ENCODE measurements at regions not wholly inside any gene's neighbourhood (a gene's known extent, or its start where the extent isn't known, plus 50 kb on each side); places are given as distances from the start of the nearest gene placed in this dataset.

- Histone ChIP-seq H2AFZ (no peak overlapping the region), H3K36me3 (ENCODE audit: low read depth) (no peaks in the 10 kb centered on the region), H4K20me1 (ENCODE audit: insufficient read depth) (no peaks in the 10 kb centered on the region), H3K4me3 (no peak overlapping the region), H3F3A (ENCODE audit: insufficient read depth, low read depth) (peaks cover 13% of the 10 kb centered on the region; the same call in 1 of the 2 replicates), H3K79me2 (ENCODE audit: low read depth) (no peaks in the 10 kb centered on the region), H3K27me3 (ENCODE audit: insufficient read depth, low read depth) (no peaks in the 10 kb centered on the region), H3K4me2 (no peak overlapping the region), H3K9me2 (ENCODE audit: insufficient read depth) (no peaks in the 10 kb centered on the region), H3K9me3 (ENCODE audit: insufficient read depth, low read depth) (no peaks in the 10 kb centered on the region), H3K4me1 (replicated peaks; ENCODE audit: insufficient read depth) (peaks cover 19% of the 10 kb centered on the region), H3K27ac (no peak overlapping the region)
- no peak for TF ChIP-seq CTCF (conservative IDR thresholded peaks at IDR 0.05)
- no peak for TF ChIP-seq EZH2 (IDR thresholded peaks at IDR 0.05; ENCODE audit: low read depth)
- intact Hi-C loops (cut with micrococcal nuclease; ENCODE audit: unreplicated experiment), result no loop called here
- POLR2A ChIA-PET (ENCODE audit: unreplicated experiment), result no interaction called here
- CTCF ChIA-PET, result no interaction called here
- no peak for DNase-seq
- BruUV-seq (replicated peaks), result no TSS peak
These were observed 87.5 kb upstream of the RBPJ start for GRCh38 chr4:26233350-26233749.

- intact Hi-C loops (cut with micrococcal nuclease; ENCODE audit: unreplicated experiment), result loop anchor here (5.0 kb wide), 1 partner anchor 93 kb away; no protein-coding TSS in a partner anchor
- H3K27me3 ChIP-seq (ENCODE audit: insufficient read depth, low read depth), result no peaks in the 10 kb centered on the region
- H3K4me1 ChIP-seq (replicated peaks; ENCODE audit: insufficient read depth), result peaks cover 27% of the 10 kb centered on the region
- POLR2A ChIA-PET (ENCODE audit: unreplicated experiment), result no interaction called here
- H4K20me1 ChIP-seq (ENCODE audit: insufficient read depth), result no peaks in the 10 kb centered on the region
- no peaks in the 10 kb centered on the region for H3K9me2 ChIP-seq (ENCODE audit: insufficient read depth)
- no TSS peak for BruUV-seq (replicated peaks)
- CTCF ChIA-PET, result no interaction called here
- H3K4me3 ChIP-seq, result no peak overlapping the region
- H3K27ac ChIP-seq, result peak overlapping the region; percentile 33; the same call in 1 of the 2 replicates
- H3K79me2 ChIP-seq (ENCODE audit: low read depth), result no peaks in the 10 kb centered on the region
- H3F3A ChIP-seq (ENCODE audit: insufficient read depth, low read depth), result peaks cover 13% of the 10 kb centered on the region; the same call in 1 of the 2 replicates
- DNase-seq, result peak in 1 of 2 experiments; percentile 58
- H2AFZ ChIP-seq, result peak overlapping the region; percentile 66; the same call in 1 of the 2 replicates
- 0 out of 2 replicates have a peak overlapping the region, but pooled peaks have one; percentile 2 for H3K4me2 ChIP-seq
- no peaks in the 10 kb centered on the region for H3K9me3 ChIP-seq (ENCODE audit: insufficient read depth, low read depth)
- TF ChIP-seq EZH2 (IDR thresholded peaks at IDR 0.05; ENCODE audit: low read depth), result no peak
- TF ChIP-seq CTCF (conservative IDR thresholded peaks at IDR 0.05), result no peak
- H3K36me3 ChIP-seq (ENCODE audit: low read depth), result no peaks in the 10 kb centered on the region
These were observed 85.3 kb upstream of the RBPJ start for GRCh38 chr4:26235500-26235899.

- no peaks in the 10 kb centered on the region for H4K20me1 ChIP-seq (ENCODE audit: insufficient read depth)
- ChIA-PET POLR2A (ENCODE audit: unreplicated experiment) (interaction anchor here (0.6 kb wide), 1 partner anchor 13 kb away, joined by 6 read pairs; no protein-coding TSS in a partner anchor), CTCF (no interaction called here)
- H3K9me3 ChIP-seq (ENCODE audit: insufficient read depth, low read depth), result no peaks in the 10 kb centered on the region
- BruUV-seq (replicated peaks), result no TSS peak
- H3K27me3 ChIP-seq (ENCODE audit: insufficient read depth, low read depth), result no peaks in the 10 kb centered on the region
- intact Hi-C loops (cut with micrococcal nuclease; ENCODE audit: unreplicated experiment), result loop anchor here (5.0 kb wide), 1 partner anchor 96 kb away; no protein-coding TSS in a partner anchor
- H2AFZ ChIP-seq, result no peak overlapping the region
- no peak overlapping the region for H3K27ac ChIP-seq
- peak overlapping the region; percentile 29 for H3K4me2 ChIP-seq
- no peaks in the 10 kb centered on the region for H3K36me3 ChIP-seq (ENCODE audit: low read depth)
- H3K4me3 ChIP-seq, result no peak overlapping the region
- no peak for TF ChIP-seq EZH2 (IDR thresholded peaks at IDR 0.05; ENCODE audit: low read depth)
- TF ChIP-seq CTCF (conservative IDR thresholded peaks at IDR 0.05), result no peak
- no peaks in the 10 kb centered on the region for H3K79me2 ChIP-seq (ENCODE audit: low read depth)
- H3K4me1 ChIP-seq (replicated peaks; ENCODE audit: insufficient read depth), result peaks cover 32% of the 10 kb centered on the region
- peaks cover 13% of the 10 kb centered on the region; the same call in 1 of the 2 replicates for H3F3A ChIP-seq (ENCODE audit: insufficient read depth, low read depth)
- no peak for DNase-seq
- H3K9me2 ChIP-seq (ENCODE audit: insufficient read depth), result no peaks in the 10 kb centered on the region
These were observed 82.9 kb upstream of the RBPJ start for GRCh38 chr4:26237916-26238315.

Data from PC-9 (cell line).